Gastrocnemius medialis (tissue), 4 donors: ENCODE measurements at regions not wholly inside any gene's neighbourhood (a gene's known extent, or its start where the extent isn't known, plus 50 kb on each side); places are given as distances from the start of the nearest gene placed in this dataset.
"Not testable (repeated sequence)": the region's sequence is repeated elsewhere in the genome, so short reads cannot be mapped to it uniquely, and the experiment has no call there.

Experiments
- ATAC-seq, 2 donors: fragments of 150-250 bp; one replicate each; pipeline ENCODE4 v1.9.1; 2016
- DNase-seq, 2 donors: peaks; one replicate each; pipeline ENCODE4 v3.0.0-alpha.2; 2019
- H3K27ac ChIP-seq, 4 donors: fragments of 200-600 bp; sonication (generic); 1 replicate in 1 of 4; 2 replicates in 3 of 4; pipeline ENCODE4 v1.5.1; 2016 to 2018; ENCODE audit warnings: mild to moderate bottlenecking in 2 of 4, moderate library complexity in 1 of 4
- H3K27me3 ChIP-seq, 3 donors: fragments of 200-600 bp; sonication (generic) in 2 of 3; 1 replicate in 1 of 3; 2 replicates in 2 of 3; pipeline versions ENCODE4 v1.5.1 to v1.6.0; 2016 to 2019; ENCODE audit warnings: mild to moderate bottlenecking in 1 of 3, moderate library complexity in 1 of 3
- H3K36me3 ChIP-seq, 2 donors: fragments of 200-600 bp; sonication (generic) in 1 of 2; one replicate each; pipeline ENCODE4 v1.5.1; 2017 to 2018
- H3K4me1 ChIP-seq, 2 donors: fragments of 200-600 bp; sonication (generic) in 1 of 2; one replicate each; pipeline ENCODE4 v1.5.1; 2016 to 2017; ENCODE audit warnings: mild to moderate bottlenecking in 2 of 2
- H3K4me3 ChIP-seq, 4 donors: fragments of 200-600 bp; sonication (generic) in 3 of 4; 1 replicate in 1 of 4; 2 replicates in 3 of 4; pipeline ENCODE4 v1.5.1; 2016 to 2019; ENCODE audit warnings: mild to moderate bottlenecking in 2 of 4
- H3K9me3 ChIP-seq, 3 donors: fragments of 200-600 bp; sonication (generic) in 2 of 3; 1 replicate in 1 of 3; 2 replicates in 2 of 3; pipeline ENCODE4 v1.5.1; 2016 to 2019
- CTCF ChIP-seq, 5 experiments: fragments of 450-650 bp in 3 of 5; fragments of 200-600 bp in 2 of 5; sonication (generic) in 2 of 5; IDR thresholded peaks in 4 of 5; conservative IDR thresholded peaks in 1 of 5; 1 replicate in 4 of 5; 2 replicates in 1 of 5; pipeline ENCODE4 v1.5.1; 2016 to 2019; ENCODE audit warnings: antibody characterized with exemption in 5 of 5, mild to moderate bottlenecking in 3 of 5, moderate library complexity in 3 of 5
- POLR2A ChIP-seq, 2 donors: fragments of 450-650 bp; IDR thresholded peaks; one replicate each; pipeline ENCODE4 v1.6.1; 2017; ENCODE audit warnings: antibody characterized with exemption in 2 of 2, mild to moderate bottlenecking in 2 of 2, moderate library complexity in 2 of 2
- in situ Hi-C, 4 donors: fragments of 200-750 bp; cut with MboI; loops; one replicate each; pipeline versions ENCODE4 v1.15.0 to v1.8.0; 2017; ENCODE audit warnings: low sequenced_read_pairs in 4 of 4
- intact Hi-C: fragments of 100-400 bp; cut with DNase I; formaldehyde crosslinking; loops from one replicate; pipeline ENCODE4 v1.15.1; 2023; ENCODE audit warnings: low total_unique reads

DNA sequence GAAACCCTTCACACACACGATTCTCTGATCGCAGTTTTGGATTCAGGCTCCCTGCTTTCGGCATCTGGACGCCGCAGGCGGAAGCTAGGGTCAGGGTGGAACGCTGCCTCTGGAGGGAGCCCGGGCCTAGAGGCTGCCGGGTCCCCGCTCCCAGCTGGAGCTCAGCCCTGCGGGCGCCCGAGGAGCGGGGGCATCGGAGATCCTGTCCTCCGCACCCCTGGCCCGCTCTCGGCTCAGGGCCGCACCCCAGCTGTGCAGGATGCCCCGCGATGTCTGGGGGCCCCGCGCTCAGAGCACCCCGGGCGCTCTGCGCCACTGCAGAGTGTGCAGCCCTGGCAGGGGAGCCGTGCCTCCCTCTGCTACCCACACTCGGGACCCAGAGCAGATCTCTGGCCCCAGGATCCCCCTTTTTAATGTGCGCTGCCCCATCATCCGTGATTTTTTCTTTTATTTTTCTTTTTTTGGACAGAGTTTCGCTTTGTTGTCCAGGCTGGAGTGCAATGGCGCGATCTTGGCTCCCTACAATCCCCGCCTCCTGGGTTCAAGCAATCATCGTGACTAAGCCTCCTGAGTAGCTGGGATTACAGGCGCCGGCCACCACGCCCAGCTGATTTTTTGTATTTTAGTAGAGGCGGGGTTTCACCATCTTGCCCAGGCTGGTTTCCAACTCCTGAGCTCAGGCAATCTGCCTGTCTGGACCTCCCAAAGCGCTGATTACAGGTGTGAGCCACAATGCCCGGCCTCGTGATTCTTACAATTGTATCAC is 54.8 kb upstream of the TUBA3E start:
- TF ChIP-seq POLR2A (IDR thresholded peaks at IDR 0.05) (no peak), CTCF (IDR thresholded peaks at IDR 0.05 in 4 of 5, conservative IDR thresholded peaks at IDR 0.05 in 1 of 5) (no peak)
- Histone ChIP-seq H3K36me3 (no peaks in the 10 kb centered on the region), H3K4me3 (peak overlapping the region in 1 of 4 donors; percentile 10), H3K27me3 (peaks cover 18 to 23% (median 20%) of the 10 kb centered on the region in 3 donors), H3K27ac (no peak overlapping the region), H3K9me3 (no peaks in the 10 kb centered on the region), H3K4me1 (no peaks in the 10 kb centered on the region)
- DNase-seq = no peak
- intact Hi-C loops = no loop called here
- in situ Hi-C loops = no loop called here
- no peak for ATAC-seq

DNA sequence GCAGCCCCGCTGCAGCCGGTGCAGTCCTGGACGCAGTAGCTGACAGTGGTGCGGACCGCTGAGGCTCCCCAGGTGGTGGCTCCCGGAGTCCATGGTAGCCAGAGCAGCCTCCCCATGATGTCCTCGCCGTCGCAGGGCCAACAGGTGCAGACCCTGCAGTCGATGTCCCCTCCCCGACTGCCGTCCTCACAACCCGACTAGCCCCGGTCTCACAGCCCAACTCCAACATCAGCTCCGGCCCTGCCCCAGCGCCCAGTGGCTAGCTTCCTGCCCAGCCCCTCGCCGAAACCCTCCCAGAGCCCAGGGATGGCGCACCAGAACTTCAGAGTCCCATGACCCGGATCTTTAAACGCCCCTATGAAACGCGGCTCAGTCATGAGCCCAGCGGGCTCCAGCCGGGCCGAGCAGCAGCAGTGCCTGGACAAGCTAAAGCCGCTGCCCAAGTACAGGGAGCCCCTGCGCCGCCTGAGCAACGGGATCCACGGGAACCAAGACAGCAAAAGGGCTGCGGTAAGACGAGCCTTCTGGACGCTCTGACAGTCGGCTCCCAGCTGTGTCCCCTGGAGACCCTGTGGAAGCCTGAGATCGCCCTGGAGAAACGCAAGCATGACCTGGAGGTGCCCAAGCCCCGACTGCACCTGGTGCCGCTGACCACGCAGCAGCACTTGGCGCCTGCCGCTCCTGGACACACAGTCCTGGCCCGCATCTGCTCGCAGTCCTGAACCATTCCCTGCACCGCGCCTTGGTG is 53.8 kb upstream of the TUBA3E start:
- Histone ChIP-seq H3K36me3 (no peaks in the 10 kb centered on the region), H3K9me3 (no peaks in the 10 kb centered on the region), H3K4me1 (no peaks in the 10 kb centered on the region), H3K27ac (no peak overlapping the region), H3K27me3 (peaks cover 18 to 23% (median 20%) of the 10 kb centered on the region in 3 donors), H3K4me3 (no peak overlapping the region)
- no peak for ATAC-seq
- TF ChIP-seq POLR2A (IDR thresholded peaks at IDR 0.05) (no peak), CTCF (IDR thresholded peaks at IDR 0.05 in 4 of 5, conservative IDR thresholded peaks at IDR 0.05 in 1 of 5) (no peak)
- intact Hi-C loops = no loop called here
- in situ Hi-C loops = no loop called here
- DNase-seq = no peak

DNA sequence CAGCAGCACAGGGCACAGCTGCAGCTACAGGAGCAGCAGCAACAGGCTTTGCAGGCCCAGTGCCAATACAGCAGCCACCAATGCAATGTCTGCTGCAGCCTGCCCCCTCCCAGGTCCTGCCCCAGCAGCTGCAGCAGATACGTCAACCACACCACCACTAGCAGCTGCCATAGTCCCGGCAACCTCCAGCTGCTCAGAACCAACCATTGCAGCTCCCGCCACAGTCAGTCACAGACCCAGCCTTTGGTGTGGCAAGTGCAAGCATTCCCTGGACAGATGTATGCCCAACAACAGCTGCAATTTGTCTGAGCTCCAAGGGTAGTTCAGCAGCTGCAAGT is 53.3 kb upstream of the TUBA3E start:
- peaks cover 18 to 23% (median 20%) of the 10 kb centered on the region in 3 donors for H3K27me3 ChIP-seq
- DNase-seq = no peak
- intact Hi-C loops = no loop called here

DNA sequence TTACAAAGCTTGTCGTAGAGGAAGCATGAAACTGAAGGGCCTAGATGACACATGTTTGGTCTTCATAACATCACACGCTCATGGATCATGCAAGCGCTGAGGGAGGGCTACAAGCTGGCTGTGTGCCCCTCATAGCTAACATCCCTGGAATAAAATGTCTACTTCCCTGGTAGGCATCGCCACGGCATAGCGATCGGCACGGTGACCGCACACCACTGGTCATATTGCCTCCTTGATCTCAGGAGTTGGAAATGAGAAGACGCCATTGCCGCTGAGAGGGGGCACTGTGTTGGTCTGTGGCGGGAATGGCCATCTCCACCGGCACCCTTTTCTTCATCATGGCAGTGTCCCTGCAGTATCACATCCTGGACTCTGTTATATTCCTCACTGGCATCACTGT is 50.1 kb upstream of the TUBA3E start:
- in situ Hi-C loops, H3K4me1 ChIP-seq, DNase-seq, H3K4me3 ChIP-seq, H3K27ac ChIP-seq, ATAC-seq, H3K36me3 ChIP-seq, intact Hi-C loops, H3K9me3 ChIP-seq: not testable (repeated sequence)
- peaks cover 16 to 20% (median 18%) of the 10 kb centered on the region in 3 donors for H3K27me3 ChIP-seq

More for the DNA sequence above, 53.3 kb upstream of the TUBA3E start:
- Histone ChIP-seq H3K36me3 (no peaks in the 10 kb centered on the region), H3K4me3 (no peak overlapping the region), H3K4me1 (no peaks in the 10 kb centered on the region), H3K27ac (no peak overlapping the region), H3K9me3 (no peaks in the 10 kb centered on the region)
- no peak for ATAC-seq
- in situ Hi-C loops = no loop called here
- TF ChIP-seq CTCF (IDR thresholded peaks at IDR 0.05 in 4 of 5, conservative IDR thresholded peaks at IDR 0.05 in 1 of 5) (no peak), POLR2A (IDR thresholded peaks at IDR 0.05) (no peak)
